T-helper 1 cell treated with Interleukin-12 subunit alpha and Interleukin-12 subunit beta and Interleukin-4 antibody, amounts not matched to agents 30 μg/mL and 1 μg/mL, for 36 hours (primary cell): ENCODE measurements at regions not wholly inside any gene's neighbourhood (a gene's known extent, or its start where the extent isn't known, plus 50 kb on each side); places are given as distances from the start of the nearest gene placed in this dataset.

ENCODE experiments used
- H3K27ac Mint-ChIP-seq: one replicate; pipeline ENCODE4 v1.8.0; 2021; ENCODE audit warnings: mild to moderate bottlenecking, mixed read lengths
- H3K27me3 Mint-ChIP-seq: one replicate; pipeline ENCODE4 v1.8.0; 2021; ENCODE audit warnings: low read depth, mixed read lengths
- H3K36me3 Mint-ChIP-seq: one replicate; pipeline ENCODE4 v1.8.0; 2021; ENCODE audit warnings: low read depth, mixed read lengths
- H3K4me1 Mint-ChIP-seq: one replicate; pipeline ENCODE4 v1.8.0; 2021; ENCODE audit warnings: low read depth, mixed read lengths
- H3K4me3 Mint-ChIP-seq: one replicate; pipeline ENCODE4 v1.8.0; 2021; ENCODE audit warnings: mild to moderate bottlenecking, moderate library complexity, mixed read lengths
- H3K9me3 Mint-ChIP-seq: one replicate; pipeline ENCODE4 v1.8.0; 2021; ENCODE audit warnings: mixed read lengths

DNA sequence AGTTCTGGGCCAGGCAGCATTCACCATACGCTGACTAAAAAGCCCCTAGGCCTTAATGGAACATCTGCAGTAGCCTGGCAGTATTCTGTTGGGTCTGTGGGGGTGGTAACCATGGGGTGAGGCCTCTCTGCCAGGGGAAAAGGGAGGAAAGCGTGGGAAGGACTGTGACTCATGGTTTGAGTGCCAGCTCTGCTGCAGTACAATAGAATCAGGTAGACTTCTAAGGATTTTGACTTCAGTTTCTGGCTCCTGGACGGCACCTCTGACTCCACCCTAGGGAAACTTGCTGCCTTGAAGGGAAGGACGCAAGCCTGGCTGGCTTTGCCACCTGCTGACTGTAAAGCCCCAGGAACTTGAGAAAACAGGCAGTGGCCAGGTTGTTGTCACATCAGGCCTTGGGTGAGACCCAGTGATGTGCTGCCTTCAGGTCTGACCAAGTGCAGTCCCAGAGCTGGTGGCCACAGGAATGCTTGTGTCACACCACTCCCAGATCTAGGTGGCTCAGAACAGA is 148.6 kb downstream of the SUCNR1 start:
- Mint-ChIP-seq H3K36me3 (peaks cover 2% of the 10 kb centered on the region), H3K27me3 (peaks cover 15% of the 10 kb centered on the region), H3K27ac (no peak overlapping the region), H3K4me3 (no peak overlapping the region), H3K9me3 (no peaks in the 10 kb centered on the region), H3K4me1 (no peaks in the 10 kb centered on the region)

DNA sequence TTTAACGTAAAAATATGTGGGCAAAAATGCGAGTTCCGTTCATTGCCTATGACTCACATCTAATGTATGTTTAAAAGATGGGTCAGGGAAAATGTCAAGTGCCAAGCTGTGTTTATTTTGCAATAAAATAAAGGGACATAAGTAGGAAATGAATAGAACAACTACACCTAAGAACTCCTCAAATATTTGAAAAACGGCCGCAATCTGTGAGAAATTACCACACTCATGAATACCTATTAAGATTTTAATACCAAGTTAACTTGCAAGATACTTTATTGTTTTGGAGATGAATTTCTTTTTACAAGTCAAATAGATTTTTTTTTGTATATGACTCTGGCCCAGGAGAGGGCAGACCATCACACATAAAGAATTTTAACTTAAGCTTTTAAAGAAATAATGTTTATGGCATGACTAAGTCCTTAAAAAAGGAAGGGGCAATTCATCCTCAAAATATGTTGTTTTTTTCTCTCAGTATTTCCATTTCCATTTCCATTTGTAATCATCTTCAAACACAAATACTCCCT is 152.7 kb downstream of the SUCNR1 start:
- peaks cover 2% of the 10 kb centered on the region for H3K36me3 Mint-ChIP-seq
- H3K27me3 Mint-ChIP-seq: peaks cover 7% of the 10 kb centered on the region
- H3K4me1 Mint-ChIP-seq: no peaks in the 10 kb centered on the region
- no peak overlapping the region for H3K27ac Mint-ChIP-seq
- H3K9me3 Mint-ChIP-seq: no peaks in the 10 kb centered on the region
- H3K4me3 Mint-ChIP-seq: no peak overlapping the region

DNA sequence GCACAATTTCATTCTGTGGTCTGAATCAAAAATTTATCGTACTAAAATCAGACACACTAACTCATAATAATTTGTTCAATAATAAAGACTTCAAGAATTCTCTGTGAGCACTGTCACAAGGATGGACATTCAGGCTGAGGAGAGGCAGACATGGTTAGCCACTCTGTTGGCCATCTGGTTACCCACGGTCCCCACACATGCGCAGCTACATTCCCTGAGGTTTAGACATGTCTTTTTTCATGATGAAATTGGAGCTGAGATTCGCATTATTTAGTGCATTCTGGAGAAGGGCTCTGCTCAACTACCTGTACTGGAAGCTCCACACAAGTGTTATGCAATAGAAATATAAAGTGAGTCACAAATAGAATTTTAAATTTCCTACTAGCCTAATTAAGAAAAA is 156.9 kb downstream of the SUCNR1 start:
- H3K4me1 Mint-ChIP-seq: no peaks in the 10 kb centered on the region
- H3K27ac Mint-ChIP-seq: no peak overlapping the region

DNA sequence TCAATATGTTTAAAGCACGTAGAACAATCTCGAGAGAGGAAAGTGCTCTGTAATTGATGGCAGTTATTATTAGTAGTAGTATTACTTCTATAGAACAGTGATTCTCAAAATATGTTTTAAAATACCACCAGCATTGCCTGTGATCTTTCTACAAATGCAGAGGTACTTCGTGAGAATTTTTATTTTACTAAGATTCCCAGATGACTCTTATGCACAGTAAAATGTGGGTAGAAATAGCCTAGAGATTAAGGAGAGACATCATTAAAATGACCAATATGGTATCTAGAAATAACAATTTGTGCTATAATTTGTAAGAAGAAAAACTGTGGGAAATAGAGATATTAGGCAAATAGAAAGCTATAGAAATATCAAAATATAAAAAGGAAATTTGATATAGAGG is 157.9 kb downstream of the SUCNR1 start:
- no peak overlapping the region for H3K4me3 Mint-ChIP-seq
- no peak overlapping the region for H3K27ac Mint-ChIP-seq
- H3K36me3 Mint-ChIP-seq: no peaks in the 10 kb centered on the region
- H3K4me1 Mint-ChIP-seq: no peaks in the 10 kb centered on the region
- H3K9me3 Mint-ChIP-seq: peaks cover 14% of the 10 kb centered on the region
- H3K27me3 Mint-ChIP-seq: peaks cover 14% of the 10 kb centered on the region

More for the DNA sequence above, 156.9 kb downstream of the SUCNR1 start:
- H3K9me3 Mint-ChIP-seq: peaks cover 5% of the 10 kb centered on the region
- peaks cover 14% of the 10 kb centered on the region for H3K27me3 Mint-ChIP-seq
- H3K4me3 Mint-ChIP-seq: no peak overlapping the region
- no peaks in the 10 kb centered on the region for H3K36me3 Mint-ChIP-seq

- no peak overlapping the region for H3K27ac Mint-ChIP-seq
- peaks cover 20% of the 10 kb centered on the region for H3K9me3 Mint-ChIP-seq
- H3K4me1 Mint-ChIP-seq: peaks cover 9% of the 10 kb centered on the region
- H3K4me3 Mint-ChIP-seq: no peak overlapping the region
- no peaks in the 10 kb centered on the region for H3K36me3 Mint-ChIP-seq
- peaks cover 8% of the 10 kb centered on the region for H3K27me3 Mint-ChIP-seq
Measured at GRCh38 chr3:152037297-152037696, 163.9 kb downstream of the SUCNR1 start.

- H3K27me3 Mint-ChIP-seq: peaks cover 8% of the 10 kb centered on the region
- no peak overlapping the region for H3K4me3 Mint-ChIP-seq
- H3K27ac Mint-ChIP-seq: no peak overlapping the region
- H3K9me3 Mint-ChIP-seq: peaks cover 20% of the 10 kb centered on the region
- H3K4me1 Mint-ChIP-seq: peaks cover 9% of the 10 kb centered on the region
- H3K36me3 Mint-ChIP-seq: no peaks in the 10 kb centered on the region
Measured at GRCh38 chr3:152037953-152038352, 164.5 kb downstream of the SUCNR1 start.

DNA sequence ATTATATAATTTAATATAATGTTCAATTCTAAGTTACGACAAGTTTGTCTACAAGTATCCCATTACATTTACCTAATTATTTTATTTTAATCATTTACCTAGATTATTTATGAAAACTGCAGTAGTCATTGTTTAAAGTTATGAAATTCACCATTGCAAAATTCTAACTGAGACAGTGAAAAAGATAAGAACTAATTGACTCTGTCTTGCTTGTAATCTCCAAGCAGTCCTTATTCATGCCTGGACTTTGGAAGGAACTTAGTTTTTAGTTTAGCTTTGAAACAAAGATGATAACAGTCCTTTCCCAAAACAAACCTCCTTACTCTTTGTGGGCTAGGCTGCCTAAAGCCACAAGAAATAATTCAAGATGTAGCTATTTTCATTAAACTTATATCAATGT is 165.0 kb downstream of the SUCNR1 start:
- Mint-ChIP-seq H3K9me3 (peaks cover 20% of the 10 kb centered on the region), H3K27me3 (peaks cover 8% of the 10 kb centered on the region), H3K4me3 (no peak overlapping the region), H3K27ac (no peak overlapping the region), H3K4me1 (peaks cover 9% of the 10 kb centered on the region), H3K36me3 (no peaks in the 10 kb centered on the region)

DNA sequence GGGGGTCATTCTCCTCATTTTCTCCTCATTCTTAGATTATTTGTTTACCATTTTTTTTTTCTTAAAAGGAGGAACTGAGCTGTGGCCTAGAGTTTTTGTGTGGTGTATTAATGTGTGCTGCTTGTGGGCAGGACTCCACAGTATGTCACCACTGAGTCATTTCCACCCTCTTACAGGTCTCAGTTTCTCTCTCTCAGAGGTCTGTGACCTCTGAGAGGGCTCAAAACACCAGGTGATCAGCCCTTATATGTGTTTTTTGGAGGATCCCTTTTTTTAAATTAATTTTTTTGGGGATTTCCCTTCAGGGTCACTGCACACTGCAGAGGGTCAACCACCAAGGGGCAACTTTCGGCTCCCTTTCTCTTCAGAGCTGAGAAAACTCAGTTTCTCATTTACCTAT is 166.4 kb downstream of the SUCNR1 start:
- Mint-ChIP-seq H3K9me3 (peaks cover 19% of the 10 kb centered on the region), H3K27ac (no peak overlapping the region)

DNA sequence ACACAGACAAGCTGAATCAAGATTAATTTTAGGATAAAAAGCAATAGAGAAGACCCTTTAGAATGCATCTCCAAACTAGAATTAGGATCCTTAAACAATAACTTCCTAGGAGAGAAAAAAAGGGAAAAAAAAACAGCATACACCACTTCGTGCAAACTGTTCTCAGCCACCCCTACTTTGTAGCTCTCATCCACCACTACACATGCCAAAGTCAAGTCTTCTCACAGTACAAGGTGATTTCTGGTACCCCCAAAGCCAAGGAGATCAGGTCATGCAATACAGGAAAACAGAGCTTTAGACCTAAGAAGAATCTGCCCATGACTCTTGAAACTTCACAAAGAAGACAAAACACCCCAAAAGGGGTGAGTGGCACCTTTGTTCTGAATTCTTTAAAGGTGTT is 166.9 kb downstream of the SUCNR1 start:
- H3K4me3 Mint-ChIP-seq: no peak overlapping the region
- peaks cover 15% of the 10 kb centered on the region for H3K9me3 Mint-ChIP-seq
- H3K36me3 Mint-ChIP-seq: no peaks in the 10 kb centered on the region
- peaks cover 9% of the 10 kb centered on the region for H3K4me1 Mint-ChIP-seq
- H3K27me3 Mint-ChIP-seq: peaks cover 4% of the 10 kb centered on the region
- no peak overlapping the region for H3K27ac Mint-ChIP-seq

More for the DNA sequence above, 166.4 kb downstream of the SUCNR1 start:
- Mint-ChIP-seq H3K4me1 (peaks cover 9% of the 10 kb centered on the region), H3K27me3 (peaks cover 8% of the 10 kb centered on the region), H3K36me3 (no peaks in the 10 kb centered on the region), H3K4me3 (no peak overlapping the region)

- Mint-ChIP-seq H3K4me3 (no peak overlapping the region), H3K4me1 (peaks cover 9% of the 10 kb centered on the region), H3K27me3 (peaks cover 8% of the 10 kb centered on the region), H3K9me3 (no peaks in the 10 kb centered on the region), H3K36me3 (no peaks in the 10 kb centered on the region), H3K27ac (no peak overlapping the region)
Measured at GRCh38 chr3:152043620-152044019, 170.2 kb downstream of the SUCNR1 start.

DNA sequence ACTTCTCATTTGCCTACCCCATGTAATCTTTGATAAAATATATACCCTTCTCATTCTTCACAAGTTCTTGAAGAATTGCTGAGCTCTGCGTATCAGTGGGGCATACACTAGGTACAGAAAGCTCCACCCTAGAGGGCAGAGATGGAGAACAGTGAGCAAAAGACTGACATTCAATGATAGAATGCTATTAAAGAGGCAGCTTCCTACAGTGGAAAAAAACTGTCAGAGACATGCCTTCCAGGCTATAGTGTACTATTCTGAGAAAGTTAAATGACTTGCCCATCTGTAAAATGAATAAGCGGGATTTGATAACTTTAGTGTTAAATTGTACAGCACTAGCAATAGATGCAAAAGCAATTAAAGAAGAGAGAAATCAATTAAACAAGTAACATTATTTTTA is 172.8 kb downstream of the SUCNR1 start:
- no peaks in the 10 kb centered on the region for H3K9me3 Mint-ChIP-seq
- no peak overlapping the region for H3K27ac Mint-ChIP-seq
- no peak overlapping the region for H3K4me3 Mint-ChIP-seq
- peaks cover under 1% of the 10 kb centered on the region for H3K4me1 Mint-ChIP-seq
- H3K27me3 Mint-ChIP-seq: peaks cover 5% of the 10 kb centered on the region
- H3K36me3 Mint-ChIP-seq: no peaks in the 10 kb centered on the region

- no peaks in the 10 kb centered on the region for H3K4me1 Mint-ChIP-seq
- no peaks in the 10 kb centered on the region for H3K9me3 Mint-ChIP-seq
Measured at GRCh38 chr3:152047465-152047864, 174.0 kb downstream of the SUCNR1 start.

DNA sequence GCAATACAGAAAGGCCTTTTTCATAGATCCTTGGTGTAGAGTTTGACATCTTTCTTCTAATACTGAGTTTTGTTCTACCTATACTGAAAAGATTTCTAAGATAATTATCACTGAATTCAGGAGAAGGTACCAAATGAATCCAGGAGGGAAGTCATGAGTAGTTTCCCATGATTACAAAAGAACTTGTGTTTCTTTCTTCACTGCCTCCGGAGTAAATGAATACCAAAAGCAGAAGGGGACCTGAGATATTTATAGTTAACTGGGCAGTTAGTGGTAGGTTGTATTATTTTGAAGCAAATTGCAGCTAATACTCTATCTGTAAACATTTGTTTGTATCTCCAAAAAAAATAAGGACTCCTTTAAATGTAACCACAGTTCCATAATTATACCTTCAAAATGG is 175.4 kb downstream of the SUCNR1 start:
- H3K4me1 Mint-ChIP-seq: no peaks in the 10 kb centered on the region
- no peak overlapping the region for H3K4me3 Mint-ChIP-seq
- H3K27ac Mint-ChIP-seq: no peak overlapping the region
- peaks cover 3% of the 10 kb centered on the region for H3K27me3 Mint-ChIP-seq
- H3K36me3 Mint-ChIP-seq: no peaks in the 10 kb centered on the region
- no peaks in the 10 kb centered on the region for H3K9me3 Mint-ChIP-seq

More at GRCh38 chr3:152047465-152047864, 174.0 kb downstream of the SUCNR1 start:
- no peak overlapping the region for H3K4me3 Mint-ChIP-seq
- H3K27ac Mint-ChIP-seq: no peak overlapping the region
- H3K27me3 Mint-ChIP-seq: peaks cover 3% of the 10 kb centered on the region
- no peaks in the 10 kb centered on the region for H3K36me3 Mint-ChIP-seq

- H3K9me3 Mint-ChIP-seq: no peaks in the 10 kb centered on the region
- no peaks in the 10 kb centered on the region for H3K36me3 Mint-ChIP-seq
- H3K27ac Mint-ChIP-seq: no peak overlapping the region
- no peak overlapping the region for H3K4me3 Mint-ChIP-seq
- H3K27me3 Mint-ChIP-seq: peaks cover 10% of the 10 kb centered on the region
- no peaks in the 10 kb centered on the region for H3K4me1 Mint-ChIP-seq
Measured at GRCh38 chr3:152050903-152051302, 177.5 kb downstream of the SUCNR1 start.

DNA sequence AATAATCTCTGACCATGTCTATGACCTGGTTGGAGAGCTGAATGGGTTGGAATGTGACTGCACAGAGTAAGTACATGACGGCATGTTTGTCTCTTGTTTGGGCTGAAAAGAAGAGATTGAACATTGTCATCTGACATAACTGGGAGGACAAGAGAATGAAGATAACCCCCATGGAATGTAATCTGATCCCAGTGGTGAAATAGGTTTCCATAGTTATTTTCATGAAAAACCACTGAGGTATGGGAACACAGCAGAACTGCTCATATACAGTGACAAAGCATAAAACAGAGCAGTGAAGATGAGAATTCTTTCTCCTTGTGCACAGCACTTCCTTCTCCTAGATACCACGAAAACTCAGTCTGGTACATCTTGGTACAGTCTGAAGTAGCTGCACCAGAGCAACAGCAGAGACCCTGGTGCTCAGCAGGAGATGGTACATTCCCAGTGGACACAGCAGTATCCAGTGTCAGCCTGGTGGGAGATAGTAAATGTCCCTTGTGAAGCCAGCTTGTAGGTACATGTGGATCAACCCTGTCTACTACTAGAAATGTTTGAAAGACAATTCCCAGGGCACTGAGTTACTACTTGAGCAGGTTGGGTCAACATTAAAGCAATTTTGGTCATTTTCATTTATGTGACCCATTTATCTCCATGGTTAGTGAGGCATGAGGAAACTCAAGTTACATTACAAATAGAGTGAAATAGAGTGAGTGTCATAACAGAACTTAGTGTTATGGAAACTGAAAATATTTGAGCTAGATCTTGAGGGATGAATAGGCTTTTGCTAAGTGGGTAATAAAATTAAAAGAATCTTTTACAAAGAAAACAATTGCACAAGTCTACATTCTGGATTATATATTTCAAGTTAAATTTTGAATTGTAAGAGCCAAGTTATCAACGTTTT is 178.3 kb downstream of the SUCNR1 start:
- H3K9me3 Mint-ChIP-seq: no peaks in the 10 kb centered on the region
- H3K27me3 Mint-ChIP-seq: peaks cover 16% of the 10 kb centered on the region
- H3K4me1 Mint-ChIP-seq: no peaks in the 10 kb centered on the region
- H3K36me3 Mint-ChIP-seq: no peaks in the 10 kb centered on the region
- H3K4me3 Mint-ChIP-seq: no peak overlapping the region
- no peak overlapping the region for H3K27ac Mint-ChIP-seq
